ENCODE measurements at regions not wholly inside any gene's neighbourhood (a gene's known extent, or its start where the extent isn't known, plus 50 kb on each side); places are given as distances from the start of the nearest gene placed in this dataset.

- TF ChIP-seq CTCF (IDR thresholded peaks at IDR 0.05) (peak in 1 of 5 experiments; percentile 15), POLR2A (IDR thresholded peaks at IDR 0.05) (no peak)
Measured at GRCh38 chr18:71426441-71426840, 1117.7 kb downstream of the CBLN2 start.

Measured in tibial nerve (tissue), 3 donors.